ENCODE measurements at regions not wholly inside any gene's neighbourhood (a gene's known extent, or its start where the extent isn't known, plus 50 kb on each side); places are given as distances from the start of the nearest gene placed in this dataset.

- TF ChIP-seq GLIS2 (tag by site-specific recombination; IDR thresholded peaks at IDR 0.05) (no peak), CTCF (tag by site-specific recombination; IDR thresholded peaks at IDR 0.05) (no peak), KLF9 (tag by site-specific recombination; IDR thresholded peaks at IDR 0.05; ENCODE audit: low read depth) (no peak), ZNF274 (IDR thresholded peaks at IDR 0.05; ENCODE audit: low read length) (no peak), ZNF274 (tag by site-specific recombination; IDR thresholded peaks at IDR 0.05; ENCODE audit: borderline replicate concordance) (no peak)
Observed at GRCh38 chr14:97025722-97026121, 228.5 kb downstream of the VRK1 start.
